GM18909 (cell line): ENCODE measurements at regions not wholly inside any gene's neighbourhood (a gene's known extent, or its start where the extent isn't known, plus 50 kb on each side); places are given as distances from the start of the nearest gene placed in this dataset.
"Not testable (repeated sequence)": the region's sequence is repeated elsewhere in the genome, so short reads cannot be mapped to it uniquely, and the experiment has no call there.

ENCODE experiments used
- ATAC-seq: cut with Tn5 transposase; IDR thresholded peaks from one replicate; pipeline ENCODE4 v1.9.1; 2021; ENCODE audit warnings: mild to moderate bottlenecking; ENCODE audit not compliant: unreplicated experiment, poor library complexity

DNA sequence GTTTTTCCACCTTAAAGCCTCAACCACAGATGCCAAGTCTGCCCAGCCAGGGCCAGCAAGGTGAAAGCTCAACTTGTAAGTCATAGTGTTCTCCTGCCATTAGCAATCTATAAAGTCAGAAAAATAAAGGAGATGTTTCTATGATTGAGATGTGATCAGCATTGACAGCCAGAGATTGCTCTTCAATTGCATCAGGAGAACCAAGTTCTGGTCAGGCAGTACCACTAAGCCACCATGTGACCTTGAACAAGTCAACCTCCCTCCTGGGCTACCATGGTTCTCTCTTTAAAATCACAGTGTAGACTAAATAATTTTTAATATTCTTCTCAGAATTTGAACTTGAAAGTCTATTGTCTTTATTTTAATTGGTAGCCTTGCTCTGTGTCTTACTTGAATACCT, 220.3 kb upstream of the HES1 start:
- ATAC-seq = no peak

DNA sequence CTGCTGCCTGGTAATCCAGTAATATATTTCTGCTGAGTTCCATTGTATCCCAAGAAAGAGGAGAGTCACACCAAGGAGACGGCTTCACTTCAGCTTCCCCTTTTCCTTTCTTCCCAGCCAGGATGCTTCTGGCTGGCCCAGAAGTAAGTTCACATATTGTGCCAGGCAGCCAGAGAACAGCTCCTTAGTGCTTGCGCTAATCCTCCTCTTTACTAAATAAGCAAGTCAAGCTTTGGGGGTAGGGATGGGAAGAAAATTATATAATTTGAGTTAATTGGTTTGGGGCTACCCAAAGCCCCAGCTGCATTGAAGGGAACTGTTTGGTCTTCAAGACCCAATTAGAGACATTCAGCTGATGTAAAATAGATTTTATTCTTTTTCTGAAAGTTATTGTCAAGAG, 218.8 kb upstream of the HES1 start:
- no peak for ATAC-seq

DNA sequence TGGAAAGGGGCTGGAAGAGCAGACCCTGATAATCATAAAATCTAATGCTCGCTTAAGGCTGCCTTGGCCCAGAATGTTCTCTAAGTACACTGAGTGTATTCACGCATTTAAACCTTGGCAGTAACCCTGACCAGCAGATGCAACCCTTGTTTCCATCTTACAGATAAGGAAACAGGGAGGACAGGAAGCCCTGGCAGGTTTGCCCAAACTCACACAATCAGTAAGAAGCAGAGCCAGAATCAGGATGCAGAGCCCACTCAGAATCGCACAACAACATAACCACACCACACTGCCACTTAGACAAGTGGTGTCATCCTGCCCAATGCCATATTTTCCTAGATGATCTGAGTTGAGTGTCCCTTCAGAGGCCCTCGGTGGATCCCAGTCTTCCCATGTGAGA, 214.5 kb upstream of the HES1 start:
- no peak for ATAC-seq

DNA sequence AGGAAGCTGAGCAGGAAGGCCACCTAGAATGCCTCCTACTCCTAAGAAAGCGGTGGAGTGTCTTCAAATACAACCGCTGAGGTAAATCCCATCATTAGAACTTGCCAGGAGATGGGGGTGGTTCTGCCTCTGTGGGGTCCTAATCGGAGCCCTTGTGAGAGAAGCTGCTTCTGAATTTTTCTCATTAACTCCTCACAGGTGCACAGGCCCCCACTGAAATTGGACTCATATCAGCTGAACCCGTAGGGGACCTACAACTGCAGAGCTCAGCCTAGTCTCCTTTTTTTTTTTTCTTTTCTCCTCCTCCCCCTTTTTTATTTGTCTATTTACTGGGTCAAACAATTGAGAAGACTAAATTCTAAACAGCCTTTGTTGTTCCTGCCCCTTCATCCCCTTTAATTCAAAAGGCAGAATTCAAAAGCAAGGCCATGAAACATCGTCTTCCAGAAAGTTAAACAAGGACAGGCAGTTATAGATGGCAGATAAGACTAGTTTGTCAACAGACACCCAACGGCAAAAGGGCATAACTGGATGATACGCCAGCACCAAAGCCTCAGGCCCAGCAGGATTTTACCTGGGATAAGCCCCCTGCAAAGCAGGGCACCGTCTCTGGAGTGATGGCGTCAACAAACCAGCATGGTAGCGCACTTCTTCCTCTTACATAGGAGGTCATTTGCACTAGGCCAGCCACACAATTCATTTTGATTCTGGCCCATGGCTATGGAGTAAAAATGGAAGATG, 213.7 kb upstream of the HES1 start:
- ATAC-seq = no peak

- ATAC-seq = not testable (repeated sequence)
These were observed 212.0 kb upstream of the HES1 start for GRCh38 chr3:193923958-193924357.

DNA sequence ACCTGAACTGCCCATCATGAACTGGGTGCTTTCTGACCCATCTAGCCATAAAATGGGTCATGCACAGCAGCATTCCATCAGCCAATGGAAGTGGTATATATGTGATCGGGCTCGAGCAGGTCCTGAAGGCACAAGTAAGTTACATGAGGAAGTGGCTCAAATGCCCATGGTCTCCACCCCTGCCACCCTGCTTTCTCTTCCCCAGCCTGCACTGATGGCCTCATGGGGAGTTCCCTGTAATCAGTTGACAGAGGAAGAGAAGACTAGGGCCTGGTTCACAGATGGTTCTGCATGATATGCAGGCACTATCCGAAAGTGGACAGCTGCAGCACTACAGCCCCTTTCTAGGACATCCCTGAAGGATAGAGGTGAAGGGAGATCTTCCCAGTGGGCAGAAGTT, 209.9 kb upstream of the HES1 start:
- not testable (repeated sequence) for ATAC-seq

DNA sequence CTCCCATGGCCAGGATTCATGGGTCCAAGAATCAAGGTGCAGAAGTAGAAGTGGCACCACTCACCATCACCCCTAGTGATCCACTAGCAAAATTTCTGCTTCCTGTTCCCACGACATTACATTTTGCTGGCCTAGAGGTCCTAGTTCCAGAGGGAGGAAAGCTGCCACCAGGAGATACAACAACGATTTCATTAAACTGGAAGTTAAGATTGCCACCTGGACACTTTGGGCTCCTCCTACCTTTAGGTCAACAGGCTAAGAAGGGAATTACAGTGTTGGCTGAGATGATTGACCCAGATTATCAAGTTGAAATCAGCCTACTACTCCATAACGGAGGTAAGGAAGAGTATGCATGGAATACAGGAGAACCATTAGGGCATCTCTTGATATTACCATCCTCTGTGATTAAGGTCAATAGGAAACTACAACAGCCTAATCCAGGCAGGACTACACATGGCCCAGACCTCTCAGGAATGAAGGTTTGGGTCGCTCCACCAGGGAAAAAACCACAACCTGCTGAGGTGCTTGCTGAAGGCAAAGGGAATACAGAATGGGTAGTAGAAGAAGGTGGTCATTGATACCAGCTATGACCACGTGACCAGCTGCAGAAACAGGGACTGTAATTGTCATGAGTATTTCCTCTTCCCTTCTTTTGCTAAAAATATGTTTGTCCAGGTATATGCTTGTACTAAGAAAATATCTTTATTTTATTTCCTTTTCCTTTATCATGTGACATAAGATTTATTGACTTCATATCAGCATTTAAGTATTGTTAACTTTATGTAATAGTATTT, 208.3 kb upstream of the HES1 start:
- not testable (repeated sequence) for ATAC-seq

GRCh38 chr3:193928354-193929209, 207.4 kb upstream of the HES1 start:
- no peak for ATAC-seq

- no peak for ATAC-seq
These were observed 206.6 kb upstream of the HES1 start for GRCh38 chr3:193929373-193929772.

- ATAC-seq = no peak
These were observed 205.9 kb upstream of the HES1 start for GRCh38 chr3:193929921-193930646.

DNA sequence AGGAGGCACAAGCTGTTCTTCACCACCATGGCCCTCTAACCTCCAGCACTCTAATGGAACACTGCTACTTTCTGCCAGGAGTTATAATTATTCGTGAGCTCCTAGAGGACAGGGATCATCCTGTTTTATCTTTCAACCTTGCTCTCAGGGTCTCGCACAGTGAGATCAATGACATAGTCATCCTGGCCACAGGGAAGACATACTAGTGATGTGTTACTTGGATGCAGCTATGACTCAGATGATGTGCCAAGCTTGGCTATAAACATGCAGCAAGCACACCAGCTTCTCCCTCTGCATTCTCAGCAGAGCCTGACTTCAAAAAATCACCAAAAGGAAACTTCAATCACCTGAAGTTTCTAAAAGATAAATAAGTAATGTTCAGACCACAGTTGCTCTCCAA, 203.8 kb upstream of the HES1 start:
- ATAC-seq = no peak

DNA sequence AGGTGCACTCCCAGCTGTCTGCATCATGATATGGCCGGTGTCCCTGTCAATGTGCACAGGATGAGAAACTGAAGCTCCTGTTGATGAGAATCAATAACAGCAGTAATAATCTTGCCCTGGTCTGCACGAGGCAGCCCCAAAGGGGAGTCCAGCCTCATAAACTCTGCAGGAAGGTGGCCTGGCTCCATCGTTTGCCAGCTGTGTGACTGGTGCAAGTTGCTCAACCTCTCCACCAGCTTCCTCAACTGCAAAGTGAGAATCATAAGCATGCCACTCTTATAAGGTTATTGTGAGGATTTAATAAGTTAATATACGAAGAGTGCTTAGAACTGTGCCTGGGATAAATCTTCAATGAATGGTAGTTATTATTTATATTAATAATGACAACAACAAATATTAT, 203.4 kb upstream of the HES1 start:
- no peak for ATAC-seq

GRCh38 chr3:193933451-193933850, 202.5 kb upstream of the HES1 start:
- no peak for ATAC-seq

DNA sequence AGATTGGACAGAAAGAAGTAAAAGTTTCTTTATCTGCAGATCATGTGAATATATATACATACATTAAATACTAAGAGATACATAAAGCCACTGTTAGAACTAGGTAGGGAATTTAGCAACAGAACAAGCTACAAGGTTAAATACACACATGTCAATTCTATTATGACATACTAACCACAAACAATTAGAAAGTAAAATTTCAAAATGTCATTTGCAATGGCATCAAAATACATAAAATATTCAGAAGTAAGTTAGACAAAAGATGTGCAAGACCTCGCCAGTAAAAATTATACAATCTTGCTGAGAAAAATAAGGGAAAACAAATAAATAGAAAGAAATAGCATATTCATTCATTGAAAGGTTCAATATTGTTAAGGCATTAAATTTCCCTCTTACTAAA, 200.0 kb upstream of the HES1 start:
- ATAC-seq = no peak

DNA sequence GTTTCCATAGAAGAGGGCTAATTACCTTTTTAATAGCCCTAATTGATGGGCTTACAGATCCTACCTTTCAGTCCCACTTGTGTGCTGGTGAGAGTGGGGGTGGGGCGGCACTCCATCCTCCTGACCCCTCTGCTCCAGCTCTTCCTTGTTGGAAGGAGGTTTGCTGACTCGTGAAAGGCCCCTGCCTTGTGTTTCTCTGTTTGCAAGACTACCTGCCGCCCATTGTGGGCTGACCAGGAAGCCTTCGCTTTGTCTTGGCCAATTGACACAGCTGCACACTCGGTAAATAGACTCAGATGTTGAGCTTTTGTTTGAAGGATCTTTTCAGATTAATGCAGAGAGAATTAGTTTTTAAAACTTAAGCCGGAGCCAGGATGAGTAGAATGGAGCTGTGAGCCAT, 197.3 kb upstream of the HES1 start:
- ATAC-seq = no peak

DNA sequence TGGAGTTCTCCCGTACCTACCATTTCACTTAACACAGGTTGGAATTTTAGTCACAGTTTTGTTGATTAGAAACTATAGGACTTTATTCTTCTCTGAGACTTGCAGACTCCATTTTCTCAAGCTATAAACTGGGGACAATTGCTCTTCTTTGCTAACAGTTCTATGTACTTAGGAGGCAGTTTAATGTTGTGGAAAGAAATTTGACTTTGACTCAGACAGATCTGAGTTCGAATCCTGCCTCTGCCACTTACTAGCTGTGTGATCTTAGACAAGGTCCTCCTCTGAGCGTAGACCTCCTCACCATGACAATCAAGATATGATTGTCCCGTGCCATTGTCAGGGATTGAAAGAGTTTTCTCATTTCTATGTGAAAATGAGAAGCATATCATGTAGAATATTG, 196.4 kb upstream of the HES1 start:
- ATAC-seq = no peak

DNA sequence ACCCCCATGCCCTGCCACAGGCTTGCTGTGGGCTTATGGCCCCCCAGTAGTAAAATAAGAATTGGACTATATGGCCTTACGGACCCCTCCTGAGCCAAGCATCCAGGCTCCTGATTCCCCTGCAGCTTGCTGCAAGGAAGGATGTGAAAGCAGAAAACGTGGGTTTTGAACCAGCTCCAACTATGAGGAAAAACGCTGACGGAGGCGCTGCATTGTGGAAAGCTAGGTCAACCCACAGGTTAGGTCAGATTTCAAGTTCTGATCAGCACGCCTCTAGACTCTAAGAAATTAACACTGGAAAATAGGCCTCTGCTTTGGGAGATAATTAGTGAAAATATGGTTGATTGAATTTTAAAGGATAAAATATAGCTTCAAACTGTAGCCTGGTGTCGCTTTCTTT, 195.4 kb upstream of the HES1 start:
- ATAC-seq = no peak

DNA sequence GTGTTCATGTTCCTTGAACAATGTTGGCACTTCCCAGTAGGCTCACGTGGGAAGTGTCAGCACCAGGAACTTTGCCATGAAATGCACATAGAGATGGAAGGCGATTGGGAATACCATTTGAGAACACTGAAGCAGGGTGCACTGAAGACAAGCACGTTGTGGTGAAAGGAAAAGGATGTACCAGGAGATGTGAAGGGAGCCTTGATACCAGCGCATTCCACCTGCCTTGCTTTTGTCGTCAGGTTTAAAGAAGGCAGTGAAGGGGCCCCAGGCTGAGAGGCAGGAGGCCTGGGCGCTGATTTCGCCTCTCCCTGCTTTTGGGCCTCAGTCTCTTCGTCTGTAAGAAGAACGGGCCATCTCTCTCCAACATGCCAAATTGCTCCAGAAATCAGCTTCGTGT, 194.5 kb upstream of the HES1 start:
- ATAC-seq = no peak

DNA sequence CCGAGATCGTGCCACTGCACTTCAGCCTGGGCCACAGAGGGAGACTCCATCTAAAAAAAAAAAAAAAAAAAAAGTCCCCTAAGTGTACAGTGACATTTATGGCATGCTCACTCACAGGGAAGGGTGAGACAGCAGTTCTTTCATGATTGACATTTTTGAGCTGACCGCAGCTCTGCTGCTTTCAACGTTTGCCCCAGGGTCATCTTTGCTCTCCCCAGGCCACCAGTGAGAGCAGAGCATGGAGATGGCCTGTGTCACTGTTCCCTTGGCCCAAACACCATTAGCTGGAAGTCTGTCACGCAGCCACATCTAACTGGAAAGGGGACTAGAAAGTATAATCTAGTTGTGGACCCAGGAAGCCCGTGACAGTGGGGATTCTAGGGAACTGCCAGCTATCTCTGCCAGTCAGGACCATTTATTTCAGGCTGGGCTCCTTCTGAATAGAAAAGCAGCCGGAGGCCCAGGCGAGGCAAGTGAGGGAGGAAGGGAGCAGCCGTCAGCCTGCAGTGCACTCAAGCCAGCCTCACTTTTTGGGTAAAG, 193.4 kb upstream of the HES1 start:
- no peak for ATAC-seq

DNA sequence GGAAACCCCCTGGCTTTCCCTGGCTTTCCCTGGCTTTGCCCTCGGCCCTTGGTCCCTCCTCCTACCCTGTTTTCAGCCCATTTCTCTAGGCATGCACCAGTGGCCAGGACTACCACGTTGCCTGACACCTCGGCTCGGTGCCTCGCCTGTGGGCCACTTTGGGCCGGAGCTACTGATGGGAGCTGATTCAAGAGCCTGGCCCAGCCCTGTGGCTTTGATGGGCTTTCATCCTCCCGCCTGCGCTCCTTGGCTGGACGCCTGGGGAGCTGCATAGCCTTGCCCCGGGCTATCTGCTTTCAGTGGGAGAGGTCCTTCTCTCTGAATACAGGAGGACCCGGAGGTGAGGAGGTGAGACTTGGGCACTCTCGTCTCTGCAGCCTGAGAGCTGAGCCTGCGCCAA, 192.7 kb upstream of the HES1 start:
- ATAC-seq = no peak
